Thyroid gland (tissue), 4 donors: ENCODE measurements at regions not wholly inside any gene's neighbourhood (a gene's known extent, or its start where the extent isn't known, plus 50 kb on each side); places are given as distances from the start of the nearest gene placed in this dataset.

Source experiments
- POLR2A ChIP-seq, 2 donors: fragments of 450-650 bp; IDR thresholded peaks; one replicate each; pipeline ENCODE4 v1.6.1; 2017; ENCODE audit warnings: antibody characterized with exemption in 2 of 2, mild to moderate bottlenecking in 2 of 2, moderate library complexity in 1 of 2
- TF ChIP-seq, protein P1 (sequence below), 6 experiments: fragments of 200-600 bp in 3 of 6; fragments of 450-650 bp in 3 of 6; sonication (generic) in 3 of 6; IDR thresholded peaks; one replicate each; pipeline ENCODE4 v1.5.1; 2016 to 2019; ENCODE audit warnings: antibody characterized with exemption in 6 of 6, mild to moderate bottlenecking in 2 of 6, inconsistent platforms in 1 of 6, moderate library complexity in 1 of 6

DNA sequence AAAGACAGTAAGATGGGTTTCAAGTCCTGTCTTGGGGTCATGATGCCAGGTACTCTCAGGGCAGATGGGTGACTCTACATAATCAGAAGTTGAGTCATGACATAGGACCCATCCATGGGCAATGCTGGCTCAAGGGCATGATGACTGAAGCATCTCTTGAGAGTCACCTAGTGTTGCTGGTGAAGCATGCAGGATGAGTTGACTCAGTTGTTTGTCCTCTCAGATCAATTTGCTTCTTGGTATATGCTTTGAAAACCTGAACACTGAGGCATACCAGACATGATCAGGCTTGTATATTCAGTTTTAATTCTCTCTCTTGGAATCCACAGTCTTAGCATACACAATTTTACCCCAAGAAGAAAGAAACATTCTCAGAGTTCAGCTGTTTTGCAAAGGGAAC is 658.9 kb upstream of the NXPH2 start:
- TF ChIP-seq, protein P1, sequence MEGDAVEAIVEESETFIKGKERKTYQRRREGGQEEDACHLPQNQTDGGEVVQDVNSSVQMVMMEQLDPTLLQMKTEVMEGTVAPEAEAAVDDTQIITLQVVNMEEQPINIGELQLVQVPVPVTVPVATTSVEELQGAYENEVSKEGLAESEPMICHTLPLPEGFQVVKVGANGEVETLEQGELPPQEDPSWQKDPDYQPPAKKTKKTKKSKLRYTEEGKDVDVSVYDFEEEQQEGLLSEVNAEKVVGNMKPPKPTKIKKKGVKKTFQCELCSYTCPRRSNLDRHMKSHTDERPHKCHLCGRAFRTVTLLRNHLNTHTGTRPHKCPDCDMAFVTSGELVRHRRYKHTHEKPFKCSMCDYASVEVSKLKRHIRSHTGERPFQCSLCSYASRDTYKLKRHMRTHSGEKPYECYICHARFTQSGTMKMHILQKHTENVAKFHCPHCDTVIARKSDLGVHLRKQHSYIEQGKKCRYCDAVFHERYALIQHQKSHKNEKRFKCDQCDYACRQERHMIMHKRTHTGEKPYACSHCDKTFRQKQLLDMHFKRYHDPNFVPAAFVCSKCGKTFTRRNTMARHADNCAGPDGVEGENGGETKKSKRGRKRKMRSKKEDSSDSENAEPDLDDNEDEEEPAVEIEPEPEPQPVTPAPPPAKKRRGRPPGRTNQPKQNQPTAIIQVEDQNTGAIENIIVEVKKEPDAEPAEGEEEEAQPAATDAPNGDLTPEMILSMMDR (IDR thresholded peaks at IDR 0.05) = no peak
- no peak for TF ChIP-seq POLR2A (IDR thresholded peaks at IDR 0.05)
